ENCODE measurements at regions not wholly inside any gene's neighbourhood (a gene's known extent, or its start where the extent isn't known, plus 50 kb on each side); places are given as distances from the start of the nearest gene placed in this dataset.
"Not testable (repeated sequence)": the region's sequence is repeated elsewhere in the genome, so short reads cannot be mapped to it uniquely, and the experiment has no call there.

GRCh38 chr10:38209332-38209731 lies 115.2 kb downstream of the ZNF37A start:
- no peak for DNase-seq (ENCODE audit: low read depth)

GRCh38 chr10:38209748-38210147 lies 115.6 kb downstream of the ZNF37A start:
- DNase-seq (ENCODE audit: low read depth) = not testable (repeated sequence)

GRCh38 chr10:38212460-38212859 lies 118.3 kb downstream of the ZNF37A start:
- DNase-seq (ENCODE audit: low read depth) = no peak

- no peak for DNase-seq (ENCODE audit: low read depth)
Observed at GRCh38 chr10:38226385-38226784, 132.2 kb downstream of the ZNF37A start.

GRCh38 chr10:38228394-38228793 lies 134.3 kb downstream of the ZNF37A start:
- no peak for DNase-seq (ENCODE audit: low read depth)

GRCh38 chr10:38238479-38238878 lies 144.3 kb downstream of the ZNF37A start:
- DNase-seq (ENCODE audit: low read depth) = not testable (repeated sequence)

GRCh38 chr10:38242061-38242649 lies 148.0 kb downstream of the ZNF37A start:
- peak; percentile 9 for DNase-seq (ENCODE audit: low read depth)

- not testable (repeated sequence) for DNase-seq (ENCODE audit: low read depth)
Observed at GRCh38 chr10:38248113-38248512, 154.0 kb downstream of the ZNF37A start.

- not testable (repeated sequence) for DNase-seq (ENCODE audit: low read depth)
Observed at GRCh38 chr10:38252551-38252950, 158.4 kb downstream of the ZNF37A start.

GRCh38 chr10:38267555-38267954 lies 173.4 kb downstream of the ZNF37A start:
- not testable (repeated sequence) for DNase-seq (ENCODE audit: low read depth)

GRCh38 chr10:38271031-38271430 lies 176.9 kb downstream of the ZNF37A start:
- DNase-seq (ENCODE audit: low read depth) = not testable (repeated sequence)

- not testable (repeated sequence) for DNase-seq (ENCODE audit: low read depth)
Observed at GRCh38 chr10:38274879-38275278, 180.7 kb downstream of the ZNF37A start.

- not testable (repeated sequence) for DNase-seq (ENCODE audit: low read depth)
Observed at GRCh38 chr10:38292560-38292959, 198.4 kb downstream of the ZNF37A start.

GRCh38 chr10:38310111-38310510 lies 216.0 kb downstream of the ZNF37A start:
- DNase-seq (ENCODE audit: low read depth) = not testable (repeated sequence)

- not testable (repeated sequence) for DNase-seq (ENCODE audit: low read depth)
Observed at GRCh38 chr10:38315090-38315805, 221.1 kb downstream of the ZNF37A start.

- DNase-seq (ENCODE audit: low read depth) = not testable (repeated sequence)
Observed at GRCh38 chr10:38321393-38321792, 227.3 kb downstream of the ZNF37A start.

GRCh38 chr10:38330306-38330705 lies 236.2 kb downstream of the ZNF37A start:
- not testable (repeated sequence) for DNase-seq (ENCODE audit: low read depth)

GRCh38 chr10:38331106-38331505 lies 237.0 kb downstream of the ZNF37A start:
- DNase-seq (ENCODE audit: low read depth) = not testable (repeated sequence)

- not testable (repeated sequence) for DNase-seq (ENCODE audit: low read depth)
Observed at GRCh38 chr10:38333699-38334098, 239.6 kb downstream of the ZNF37A start.

- DNase-seq (ENCODE audit: low read depth) = not testable (repeated sequence)
Observed at GRCh38 chr10:38350645-38351044, 256.5 kb downstream of the ZNF37A start.

- not testable (repeated sequence) for DNase-seq (ENCODE audit: low read depth)
Observed at GRCh38 chr10:38354410-38354809, 260.3 kb downstream of the ZNF37A start.

- DNase-seq (ENCODE audit: low read depth) = peak; percentile 21
Observed at GRCh38 chr10:38355911-38356526, 261.9 kb downstream of the ZNF37A start.

- DNase-seq (ENCODE audit: low read depth) = not testable (repeated sequence)
Observed at GRCh38 chr10:38356527-38356926, 262.4 kb downstream of the ZNF37A start.

All from stromal cell of bone marrow (primary cell).